ENCODE measurements at regions not wholly inside any gene's neighbourhood (a gene's known extent, or its start where the extent isn't known, plus 50 kb on each side); places are given as distances from the start of the nearest gene placed in this dataset.

DNA sequence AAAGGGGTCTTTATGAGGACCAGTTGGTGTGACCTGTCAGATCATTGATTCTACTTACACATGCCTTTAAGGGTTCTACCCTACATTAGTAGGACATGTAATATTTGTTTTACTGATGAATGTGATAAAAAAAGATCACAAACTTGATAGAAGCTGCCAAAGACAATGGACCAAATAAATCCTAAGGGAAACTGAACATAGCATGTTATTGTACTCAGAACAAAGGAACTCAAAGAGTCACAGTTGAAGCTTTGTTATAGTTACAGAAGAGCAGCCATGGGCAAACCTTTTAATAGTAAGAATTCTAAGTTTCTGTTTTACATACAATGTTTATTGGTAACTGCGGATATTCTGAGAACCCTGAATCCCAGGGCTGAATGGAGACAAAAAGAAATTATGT is 780.1 kb downstream of the SLITRK6 start:
- Histone ChIP-seq H3K79me2 (ENCODE audit: insufficient read depth, low read length) (no peaks in the 10 kb centered on the region), H3K4me1 (ENCODE audit: insufficient read depth, low read length, severe bottlenecking) (no peaks in the 10 kb centered on the region), H3K9ac (ENCODE audit: low read length) (no peak overlapping the region), H3K27ac (ENCODE audit: low read depth, low read length, poor library complexity, severe bottlenecking) (no peak overlapping the region), H3F3A (ENCODE audit: insufficient read depth, low read length) (no peaks in the 10 kb centered on the region), H3K36me3 (ENCODE audit: insufficient read depth, low read length) (no peaks in the 10 kb centered on the region), H3K4me3 (ENCODE audit: low read depth, low read length, poor library complexity, severe bottlenecking) (no peak overlapping the region), H3K9me3 (ENCODE audit: low read length) (peaks cover under 1% of the 10 kb centered on the region; the same call in 1 of the 2 replicates), H3K9me2 (ENCODE audit: low read depth, low read length) (no peaks in the 10 kb centered on the region; the same call in 1 of the 2 replicates), H3K27me3 (ENCODE audit: insufficient read depth, low read length) (no peaks in the 10 kb centered on the region), H3K4me2 (ENCODE audit: low read length) (no peak overlapping the region), H2AFZ (ENCODE audit: low read length) (no peak overlapping the region), H4K20me1 (ENCODE audit: insufficient read depth, low read length) (no peaks in the 10 kb centered on the region)
- TF ChIP-seq, protein P1, sequence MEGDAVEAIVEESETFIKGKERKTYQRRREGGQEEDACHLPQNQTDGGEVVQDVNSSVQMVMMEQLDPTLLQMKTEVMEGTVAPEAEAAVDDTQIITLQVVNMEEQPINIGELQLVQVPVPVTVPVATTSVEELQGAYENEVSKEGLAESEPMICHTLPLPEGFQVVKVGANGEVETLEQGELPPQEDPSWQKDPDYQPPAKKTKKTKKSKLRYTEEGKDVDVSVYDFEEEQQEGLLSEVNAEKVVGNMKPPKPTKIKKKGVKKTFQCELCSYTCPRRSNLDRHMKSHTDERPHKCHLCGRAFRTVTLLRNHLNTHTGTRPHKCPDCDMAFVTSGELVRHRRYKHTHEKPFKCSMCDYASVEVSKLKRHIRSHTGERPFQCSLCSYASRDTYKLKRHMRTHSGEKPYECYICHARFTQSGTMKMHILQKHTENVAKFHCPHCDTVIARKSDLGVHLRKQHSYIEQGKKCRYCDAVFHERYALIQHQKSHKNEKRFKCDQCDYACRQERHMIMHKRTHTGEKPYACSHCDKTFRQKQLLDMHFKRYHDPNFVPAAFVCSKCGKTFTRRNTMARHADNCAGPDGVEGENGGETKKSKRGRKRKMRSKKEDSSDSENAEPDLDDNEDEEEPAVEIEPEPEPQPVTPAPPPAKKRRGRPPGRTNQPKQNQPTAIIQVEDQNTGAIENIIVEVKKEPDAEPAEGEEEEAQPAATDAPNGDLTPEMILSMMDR (IDR thresholded peaks at IDR 0.05; ENCODE audit: low read length): no peak
- no peak for TF ChIP-seq EZH2 (IDR thresholded peaks at IDR 0.05; ENCODE audit: borderline replicate concordance, low read length)

DNA sequence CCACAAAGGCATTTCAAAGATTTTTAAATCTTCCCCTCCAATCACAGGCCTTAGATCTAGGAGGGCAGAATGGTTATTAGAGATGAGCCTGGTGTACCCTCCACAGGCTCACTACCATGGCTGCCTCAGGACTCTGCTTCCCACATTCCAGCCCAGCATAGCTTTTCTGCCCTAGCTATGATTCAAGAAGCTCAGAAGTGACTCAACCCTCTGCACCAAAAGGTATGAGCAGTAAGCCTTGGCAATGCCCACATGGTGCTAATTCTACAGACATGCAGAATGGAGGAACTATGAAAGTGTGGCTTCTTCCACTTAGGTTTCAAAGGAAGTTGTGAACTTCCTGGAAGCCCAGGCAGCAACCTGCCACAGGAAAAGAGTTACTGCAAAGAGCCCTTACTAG is 786.2 kb downstream of the SLITRK6 start:
- Histone ChIP-seq H3K9ac (ENCODE audit: low read length) (no peak overlapping the region), H3K79me2 (ENCODE audit: insufficient read depth, low read length) (no peaks in the 10 kb centered on the region), H3K4me3 (ENCODE audit: low read depth, low read length, poor library complexity, severe bottlenecking) (no peak overlapping the region), H3K9me2 (ENCODE audit: low read depth, low read length) (no peaks in the 10 kb centered on the region; the same call in 1 of the 2 replicates), H3K4me2 (ENCODE audit: low read length) (no peak overlapping the region), H3K4me1 (ENCODE audit: insufficient read depth, low read length, severe bottlenecking) (no peaks in the 10 kb centered on the region), H3K36me3 (ENCODE audit: insufficient read depth, low read length) (no peaks in the 10 kb centered on the region), H4K20me1 (ENCODE audit: insufficient read depth, low read length) (no peaks in the 10 kb centered on the region), H3K27me3 (ENCODE audit: insufficient read depth, low read length) (no peaks in the 10 kb centered on the region), H3F3A (ENCODE audit: insufficient read depth, low read length) (no peaks in the 10 kb centered on the region), H3K27ac (ENCODE audit: low read depth, low read length, poor library complexity, severe bottlenecking) (no peak overlapping the region), H2AFZ (ENCODE audit: low read length) (no peak overlapping the region), H3K9me3 (ENCODE audit: low read length) (no peaks in the 10 kb centered on the region)
- TF ChIP-seq, protein P1 (IDR thresholded peaks at IDR 0.05; ENCODE audit: low read length): no peak
- TF ChIP-seq EZH2 (IDR thresholded peaks at IDR 0.05; ENCODE audit: borderline replicate concordance, low read length): no peak

DNA sequence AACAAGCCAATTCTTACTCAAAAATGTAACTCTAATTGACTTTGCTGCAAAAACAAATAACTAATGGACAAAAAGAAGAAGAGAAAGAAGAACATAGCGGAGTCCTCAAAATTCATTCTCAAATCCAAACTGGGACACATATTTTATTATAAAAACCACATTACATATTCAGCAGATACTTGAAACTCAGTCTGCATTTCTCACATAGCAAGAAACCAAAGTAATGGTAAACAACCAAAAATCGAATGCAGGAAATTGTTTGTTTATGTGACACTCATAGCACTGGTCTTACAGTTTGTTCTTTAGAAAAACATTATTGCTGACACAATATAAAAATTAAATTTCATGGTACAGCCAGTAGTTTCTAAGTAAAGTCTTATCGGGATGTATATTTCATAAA is 789.8 kb downstream of the SLITRK6 start:
- Histone ChIP-seq H2AFZ (ENCODE audit: low read length) (no peak overlapping the region), H3K4me3 (ENCODE audit: low read depth, low read length, poor library complexity, severe bottlenecking) (no peak overlapping the region), H3K9ac (ENCODE audit: low read length) (no peak overlapping the region), H3K79me2 (ENCODE audit: insufficient read depth, low read length) (no peaks in the 10 kb centered on the region), H3K9me3 (ENCODE audit: low read length) (no peaks in the 10 kb centered on the region), H3K4me2 (ENCODE audit: low read length) (no peak overlapping the region), H3F3A (ENCODE audit: insufficient read depth, low read length) (no peaks in the 10 kb centered on the region), H3K9me2 (ENCODE audit: low read depth, low read length) (no peaks in the 10 kb centered on the region), H3K27ac (ENCODE audit: low read depth, low read length, poor library complexity, severe bottlenecking) (no peak overlapping the region), H3K4me1 (ENCODE audit: insufficient read depth, low read length, severe bottlenecking) (no peaks in the 10 kb centered on the region), H4K20me1 (ENCODE audit: insufficient read depth, low read length) (no peaks in the 10 kb centered on the region), H3K36me3 (ENCODE audit: insufficient read depth, low read length) (no peaks in the 10 kb centered on the region), H3K27me3 (ENCODE audit: insufficient read depth, low read length) (no peaks in the 10 kb centered on the region)
- TF ChIP-seq, protein P1 (IDR thresholded peaks at IDR 0.05; ENCODE audit: low read length): no peak
- no peak for TF ChIP-seq EZH2 (IDR thresholded peaks at IDR 0.05; ENCODE audit: borderline replicate concordance, low read length)
